Right lobe of liver (tissue), 4 donors: ENCODE measurements at regions not wholly inside any gene's neighbourhood (a gene's known extent, or its start where the extent isn't known, plus 50 kb on each side); places are given as distances from the start of the nearest gene placed in this dataset.

Source experiments
- POLR2A ChIP-seq: fragments of 450-650 bp; IDR thresholded peaks from one replicate; pipeline ENCODE4 v1.6.1; 2017; ENCODE audit warnings: antibody characterized with exemption, mild to moderate bottlenecking
- TF ChIP-seq, protein P1 (sequence below), 4 donors: fragments of 200-600 bp in 3 of 4; fragments of 450-650 bp in 1 of 4; IDR thresholded peaks; one replicate each; pipeline versions ENCODE4 v1.5.1 to v1.8.0; 2016 to 2022; ENCODE audit warnings: antibody characterized with exemption in 4 of 4, mild to moderate bottlenecking in 2 of 4
- donor health status: DM: no; HTN: no; CAD: no.
- donor health status: DM: no; HTN: no; CAD: no.
- donor health status: DM: no; HTN: yes; CAD: no.

DNA sequence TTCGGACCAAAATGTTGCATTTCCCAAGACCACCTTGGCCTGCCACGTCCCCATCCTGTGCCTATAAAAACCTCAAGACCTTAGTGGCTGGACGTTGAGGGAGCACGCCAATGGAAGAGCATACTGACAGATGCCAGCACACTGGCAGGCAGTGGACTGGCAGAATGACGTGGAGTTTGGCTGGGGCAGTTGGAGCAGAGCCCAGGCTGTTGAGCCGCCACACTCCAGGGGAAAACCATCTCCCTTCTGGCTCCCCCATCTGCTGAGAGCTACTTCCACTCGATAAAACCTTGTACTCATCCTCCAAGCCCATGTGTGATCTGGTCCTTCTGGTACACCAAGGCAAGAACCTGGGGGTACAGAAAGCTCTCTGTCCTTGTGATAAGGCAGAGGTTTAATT, 494.1 kb downstream of the CDH11 start:
- TF ChIP-seq, protein P1, sequence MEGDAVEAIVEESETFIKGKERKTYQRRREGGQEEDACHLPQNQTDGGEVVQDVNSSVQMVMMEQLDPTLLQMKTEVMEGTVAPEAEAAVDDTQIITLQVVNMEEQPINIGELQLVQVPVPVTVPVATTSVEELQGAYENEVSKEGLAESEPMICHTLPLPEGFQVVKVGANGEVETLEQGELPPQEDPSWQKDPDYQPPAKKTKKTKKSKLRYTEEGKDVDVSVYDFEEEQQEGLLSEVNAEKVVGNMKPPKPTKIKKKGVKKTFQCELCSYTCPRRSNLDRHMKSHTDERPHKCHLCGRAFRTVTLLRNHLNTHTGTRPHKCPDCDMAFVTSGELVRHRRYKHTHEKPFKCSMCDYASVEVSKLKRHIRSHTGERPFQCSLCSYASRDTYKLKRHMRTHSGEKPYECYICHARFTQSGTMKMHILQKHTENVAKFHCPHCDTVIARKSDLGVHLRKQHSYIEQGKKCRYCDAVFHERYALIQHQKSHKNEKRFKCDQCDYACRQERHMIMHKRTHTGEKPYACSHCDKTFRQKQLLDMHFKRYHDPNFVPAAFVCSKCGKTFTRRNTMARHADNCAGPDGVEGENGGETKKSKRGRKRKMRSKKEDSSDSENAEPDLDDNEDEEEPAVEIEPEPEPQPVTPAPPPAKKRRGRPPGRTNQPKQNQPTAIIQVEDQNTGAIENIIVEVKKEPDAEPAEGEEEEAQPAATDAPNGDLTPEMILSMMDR (IDR thresholded peaks at IDR 0.05) = no peak
- TF ChIP-seq POLR2A = no peak
